Activated B cell treated with CpG ODN at 0.5 μM for 24 hours (primary cell): ENCODE measurements at regions not wholly inside any gene's neighbourhood (a gene's known extent, or its start where the extent isn't known, plus 50 kb on each side); places are given as distances from the start of the nearest gene placed in this dataset.
"Not testable (repeated sequence)": the region's sequence is repeated elsewhere in the genome, so short reads cannot be mapped to it uniquely, and the experiment has no call there.

Source experiments
- ATAC-seq: fragments of 200-7000 bp; cut with Tn5 transposase; one replicate; pipeline ENCODE4 v1.10.0; 2021; ENCODE audit warnings: low read depth, mild to moderate bottlenecking, moderate library complexity
- CTCF ChIA-PET: fragments of 350-600 bp; sonication (Branson Sonifier 250); formaldehyde crosslinking; loops from one replicate; lab custom pipeline; 2021; ENCODE audit warnings: antibody characterized with exemption; lab: Charles Lee
- POLR2A ChIA-PET: fragments of 350-600 bp; sonication (Branson Sonifier 250); formaldehyde crosslinking; loops from one replicate; lab custom pipeline; 2021; ENCODE audit warnings: antibody characterized with exemption; lab: Charles Lee
- DNase-seq: peaks from one replicate; pipeline ENCODE4 v3.0.0; 2022
- H3K27ac Mint-ChIP-seq: one replicate; pipeline ENCODE4 v1.8.0; 2020; ENCODE audit warnings: mixed read lengths
- H3K27me3 Mint-ChIP-seq: one replicate; pipeline ENCODE4 v1.8.0; 2021; ENCODE audit warnings: mixed read lengths
- H3K36me3 Mint-ChIP-seq: one replicate; pipeline ENCODE4 v1.8.0; 2021; ENCODE audit warnings: low read depth, mixed read lengths
- H3K4me1 Mint-ChIP-seq: one replicate; pipeline ENCODE4 v1.8.0; 2021; ENCODE audit warnings: mixed read lengths
- H3K4me3 Mint-ChIP-seq: one replicate; pipeline ENCODE4 v1.8.0; 2020; ENCODE audit warnings: mild to moderate bottlenecking, mixed read lengths
- H3K9me3 Mint-ChIP-seq: one replicate; pipeline ENCODE4 v1.8.0; 2020; ENCODE audit warnings: mixed read lengths
- CTCF ChIP-seq: fragments of 200-600 bp; IDR thresholded peaks from one replicate; pipeline ENCODE4 v1.8.0; 2022; ENCODE audit warnings: antibody characterized with exemption, mild to moderate bottlenecking
- intact Hi-C: fragments of 100-400 bp; cut with micrococcal nuclease; formaldehyde crosslinking; loops from one replicate; pipeline ENCODE4 v1.15.1; 2024

GRCh38 chr6:167211881-167212712 is 54.3 kb upstream of the GPR31 start:
- ChIA-PET POLR2A (no interaction called here), CTCF (no interaction called here)
- intact Hi-C loops = no loop called here

GRCh38 chr6:167212713-167213005 is 54.9 kb upstream of the GPR31 start:
- Mint-ChIP-seq H3K36me3 (no peaks in the 10 kb centered on the region), H3K27ac (no peak overlapping the region), H3K4me3 (no peak overlapping the region), H3K9me3 (no peaks in the 10 kb centered on the region), H3K27me3 (peaks cover 14% of the 10 kb centered on the region), H3K4me1 (no peaks in the 10 kb centered on the region)
- ChIA-PET POLR2A (no interaction called here), CTCF (no interaction called here)
- TF ChIP-seq CTCF = no peak
- no peak for ATAC-seq
- no peak for DNase-seq
- intact Hi-C loops = no loop called here

More at GRCh38 chr6:167211881-167212712, 54.3 kb upstream of the GPR31 start:
- ATAC-seq = no peak
- Mint-ChIP-seq H3K4me3 (no peak overlapping the region), H3K27ac (no peak overlapping the region), H3K4me1 (no peaks in the 10 kb centered on the region), H3K27me3 (peaks cover 16% of the 10 kb centered on the region), H3K36me3 (no peaks in the 10 kb centered on the region), H3K9me3 (no peaks in the 10 kb centered on the region)
- TF ChIP-seq CTCF = no peak
- DNase-seq = no peak

- ChIA-PET POLR2A (no interaction called here), CTCF (interaction anchor here (0.6 kb wide), 1 partner anchor 873 kb away, joined by 4 read pairs; no protein-coding TSS in a partner anchor)
- no peaks in the 10 kb centered on the region for H3K36me3 Mint-ChIP-seq
- no peak overlapping the region for H3K4me3 Mint-ChIP-seq
- peaks cover 10% of the 10 kb centered on the region for H3K27me3 Mint-ChIP-seq
- intact Hi-C loops = no loop called here
- ATAC-seq = no peak
- no peak overlapping the region for H3K27ac Mint-ChIP-seq
- no peak for DNase-seq
- H3K4me1 Mint-ChIP-seq = no peaks in the 10 kb centered on the region
- no peak for TF ChIP-seq CTCF
- no peaks in the 10 kb centered on the region for H3K9me3 Mint-ChIP-seq
Observed at GRCh38 chr6:167214206-167214605, 56.4 kb upstream of the GPR31 start.

GRCh38 chr6:167215429-167216250 is 57.9 kb upstream of the GPR31 start:
- POLR2A ChIA-PET, ATAC-seq, H3K4me1 Mint-ChIP-seq, H3K4me3 Mint-ChIP-seq, CTCF ChIA-PET, H3K27me3 Mint-ChIP-seq, H3K9me3 Mint-ChIP-seq, H3K27ac Mint-ChIP-seq, DNase-seq, H3K36me3 Mint-ChIP-seq: not testable (repeated sequence)
- intact Hi-C loops = loop anchor here (5.0 kb wide), 3 partner anchors 137 to 1667 kb away; no protein-coding TSS in a partner anchor

- POLR2A ChIA-PET, H3K9me3 Mint-ChIP-seq, H3K36me3 Mint-ChIP-seq, CTCF ChIA-PET, ATAC-seq, H3K27ac Mint-ChIP-seq, DNase-seq, H3K4me1 Mint-ChIP-seq, H3K27me3 Mint-ChIP-seq, H3K4me3 Mint-ChIP-seq: not testable (repeated sequence)
- intact Hi-C loops = loop anchor here (5.0 kb wide), 3 partner anchors 136 to 1666 kb away; no protein-coding TSS in a partner anchor
Observed at GRCh38 chr6:167216390-167217050, 58.7 kb upstream of the GPR31 start.

GRCh38 chr6:167217073-167217472 is 59.3 kb upstream of the GPR31 start:
- H3K9me3 Mint-ChIP-seq, H3K27ac Mint-ChIP-seq, CTCF ChIA-PET, ATAC-seq, POLR2A ChIA-PET, H3K4me3 Mint-ChIP-seq, H3K4me1 Mint-ChIP-seq, H3K36me3 Mint-ChIP-seq, DNase-seq, H3K27me3 Mint-ChIP-seq: not testable (repeated sequence)
- intact Hi-C loops = loop anchor here (5.0 kb wide), 3 partner anchors 135 to 1665 kb away; no protein-coding TSS in a partner anchor

GRCh38 chr6:167217951-167218759 is 60.4 kb upstream of the GPR31 start:
- H3K4me1 Mint-ChIP-seq, H3K36me3 Mint-ChIP-seq, H3K4me3 Mint-ChIP-seq, DNase-seq, H3K9me3 Mint-ChIP-seq, H3K27ac Mint-ChIP-seq, H3K27me3 Mint-ChIP-seq, CTCF ChIA-PET, POLR2A ChIA-PET: not testable (repeated sequence)
- intact Hi-C loops = loop anchor here (2.0 to 5.0 kb wide), 4 partner anchors 134 to 1664 kb away; no protein-coding TSS in a partner anchor
- peak; percentile 76 for ATAC-seq

GRCh38 chr6:167219079-167219478 is 61.3 kb upstream of the GPR31 start:
- ATAC-seq, H3K27ac Mint-ChIP-seq, CTCF ChIA-PET, H3K27me3 Mint-ChIP-seq, POLR2A ChIA-PET, H3K4me3 Mint-ChIP-seq, H3K36me3 Mint-ChIP-seq, H3K9me3 Mint-ChIP-seq, DNase-seq, H3K4me1 Mint-ChIP-seq: not testable (repeated sequence)
- intact Hi-C loops = loop anchor here (2.0 to 5.0 kb wide), 4 partner anchors 133 to 1663 kb away; no protein-coding TSS in a partner anchor
